ENCODE measurements at regions not wholly inside any gene's neighbourhood (a gene's known extent, or its start where the extent isn't known, plus 50 kb on each side); places are given as distances from the start of the nearest gene placed in this dataset.

DNA sequence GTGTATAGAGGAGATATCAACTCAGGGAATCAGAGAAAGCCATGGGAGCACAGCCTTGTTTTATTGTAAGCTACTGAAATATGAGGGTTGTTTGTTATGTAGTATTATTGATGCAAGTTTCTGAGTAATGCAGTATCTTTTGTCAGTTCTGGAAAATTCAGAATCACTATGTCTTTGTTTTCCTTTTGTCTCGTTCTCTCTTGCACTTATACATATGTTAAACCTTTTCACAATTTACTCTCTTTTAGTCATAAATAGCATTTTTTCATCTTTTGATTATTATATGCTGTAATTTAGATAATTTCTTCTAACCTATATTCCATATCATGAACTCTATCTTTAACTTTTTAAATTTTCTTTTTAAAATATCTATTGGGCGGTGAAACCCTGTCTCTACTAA lies 85.0 kb upstream of the COL3A1 start:
- no peak for TF ChIP-seq POLR2A (IDR thresholded peaks at IDR 0.05)
- TF ChIP-seq, protein P1, sequence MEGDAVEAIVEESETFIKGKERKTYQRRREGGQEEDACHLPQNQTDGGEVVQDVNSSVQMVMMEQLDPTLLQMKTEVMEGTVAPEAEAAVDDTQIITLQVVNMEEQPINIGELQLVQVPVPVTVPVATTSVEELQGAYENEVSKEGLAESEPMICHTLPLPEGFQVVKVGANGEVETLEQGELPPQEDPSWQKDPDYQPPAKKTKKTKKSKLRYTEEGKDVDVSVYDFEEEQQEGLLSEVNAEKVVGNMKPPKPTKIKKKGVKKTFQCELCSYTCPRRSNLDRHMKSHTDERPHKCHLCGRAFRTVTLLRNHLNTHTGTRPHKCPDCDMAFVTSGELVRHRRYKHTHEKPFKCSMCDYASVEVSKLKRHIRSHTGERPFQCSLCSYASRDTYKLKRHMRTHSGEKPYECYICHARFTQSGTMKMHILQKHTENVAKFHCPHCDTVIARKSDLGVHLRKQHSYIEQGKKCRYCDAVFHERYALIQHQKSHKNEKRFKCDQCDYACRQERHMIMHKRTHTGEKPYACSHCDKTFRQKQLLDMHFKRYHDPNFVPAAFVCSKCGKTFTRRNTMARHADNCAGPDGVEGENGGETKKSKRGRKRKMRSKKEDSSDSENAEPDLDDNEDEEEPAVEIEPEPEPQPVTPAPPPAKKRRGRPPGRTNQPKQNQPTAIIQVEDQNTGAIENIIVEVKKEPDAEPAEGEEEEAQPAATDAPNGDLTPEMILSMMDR (IDR thresholded peaks at IDR 0.05): no peak

Measured in heart left ventricle (tissue), 13 donors.